Tongue (tissue), 1 donor: ENCODE measurements at regions not wholly inside any gene's neighbourhood (a gene's known extent, or its start where the extent isn't known, plus 50 kb on each side); places are given as distances from the start of the nearest gene placed in this dataset.
A peak's percentile ranks its signal among the peaks of the same experiment; 100 is the strongest.

Experiments
- DNase-seq: peaks from one replicate; pipeline ENCODE4 v3.0.0-alpha.2; 2015

DNA sequence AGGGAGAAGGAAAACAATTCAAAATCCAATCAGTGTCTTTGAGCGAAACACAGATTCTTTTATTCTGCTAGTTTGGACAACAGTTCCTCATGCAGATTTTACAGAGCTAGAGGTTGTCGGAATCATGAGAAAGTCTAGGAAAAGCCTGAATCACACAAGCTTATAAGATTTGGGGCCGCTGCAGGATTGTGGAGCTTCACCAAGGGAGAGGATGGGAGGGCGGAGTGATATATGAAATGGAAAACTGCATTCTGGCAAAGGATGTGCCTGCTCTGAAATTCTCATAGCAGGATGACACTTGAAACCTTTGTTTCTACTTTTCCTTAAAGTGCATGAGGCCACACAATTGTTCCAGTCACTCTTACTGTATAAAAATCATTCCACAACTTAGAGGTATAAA is 134.3 kb downstream of the OR2K2 start:
- DNase-seq: peak; percentile 69

DNA sequence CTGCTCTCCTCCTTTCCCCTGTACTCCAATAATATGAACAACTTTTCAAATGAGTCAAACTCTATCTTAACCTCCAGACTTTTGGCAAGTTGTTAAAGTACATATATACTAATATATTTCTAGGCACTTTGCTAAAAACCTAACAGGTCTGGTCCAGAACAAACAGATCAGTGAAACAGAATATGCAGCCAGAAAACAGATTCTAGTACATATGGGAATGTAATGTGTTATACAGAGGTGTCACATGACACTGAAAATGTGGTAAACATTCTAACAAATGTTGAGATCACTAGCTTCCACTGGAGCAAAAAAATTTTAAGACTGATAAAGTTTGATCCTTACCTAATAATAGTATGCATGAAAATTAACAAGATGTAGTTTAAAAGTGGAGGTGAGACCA is 136.9 kb downstream of the OR2K2 start:
- DNase-seq: peak; percentile 29

DNA sequence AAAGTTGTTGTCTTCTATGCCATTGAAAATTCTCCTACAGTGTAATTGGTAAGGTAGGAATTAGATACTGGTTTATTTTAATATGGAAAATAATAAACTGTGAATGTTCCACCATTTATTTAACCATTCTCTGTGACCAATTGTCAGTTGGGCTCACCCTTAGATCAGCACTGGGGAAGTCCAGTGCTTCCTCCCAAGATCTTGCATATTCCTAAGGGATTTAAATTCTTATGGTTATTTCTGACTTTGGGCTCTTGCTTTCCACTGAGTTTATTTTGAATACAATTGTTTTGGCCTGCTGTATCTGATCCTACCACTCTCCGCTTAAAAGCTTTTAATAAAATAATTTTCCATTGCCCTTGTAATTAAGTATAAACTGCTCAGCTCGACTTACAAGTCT is 137.4 kb downstream of the OR2K2 start:
- DNase-seq: no peak

DNA sequence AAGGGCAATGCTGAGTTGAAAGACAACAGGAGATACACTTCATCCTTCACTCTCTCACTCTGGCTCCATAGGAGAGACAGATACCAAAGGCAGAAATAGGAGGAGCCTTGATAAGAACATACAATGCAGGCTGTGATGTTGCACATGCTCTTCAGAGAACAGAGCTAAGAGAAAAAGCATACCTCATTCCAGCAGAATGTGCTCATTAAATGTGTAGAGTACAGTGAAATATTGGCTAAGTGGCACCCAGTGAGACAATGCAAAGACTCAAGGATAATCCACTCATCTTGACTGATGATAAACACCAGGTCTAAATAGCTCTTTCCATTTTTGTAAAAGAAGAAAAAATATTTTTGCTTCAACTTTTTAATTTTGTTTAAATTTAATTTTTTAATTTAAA is 139.7 kb downstream of the OR2K2 start:
- DNase-seq: no peak

DNA sequence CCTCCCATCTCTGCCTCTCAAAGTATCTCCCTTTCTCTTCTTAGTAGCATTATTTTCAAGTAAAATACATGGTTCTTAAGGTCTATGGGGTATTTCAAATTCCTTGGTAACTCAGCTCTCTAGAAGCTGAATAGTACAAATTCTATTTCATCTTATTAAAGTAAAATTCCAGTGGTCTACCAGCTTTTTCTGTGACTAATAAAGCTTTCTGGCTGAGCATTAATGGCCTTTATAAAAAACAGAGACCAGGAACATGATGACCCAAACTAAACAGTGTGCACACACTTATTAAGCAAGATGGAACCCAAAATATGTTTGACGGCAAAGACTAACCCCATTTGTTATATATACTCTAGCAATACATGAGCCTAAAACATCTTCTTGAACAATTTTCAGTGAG is 142.6 kb downstream of the OR2K2 start:
- DNase-seq: no peak

DNA sequence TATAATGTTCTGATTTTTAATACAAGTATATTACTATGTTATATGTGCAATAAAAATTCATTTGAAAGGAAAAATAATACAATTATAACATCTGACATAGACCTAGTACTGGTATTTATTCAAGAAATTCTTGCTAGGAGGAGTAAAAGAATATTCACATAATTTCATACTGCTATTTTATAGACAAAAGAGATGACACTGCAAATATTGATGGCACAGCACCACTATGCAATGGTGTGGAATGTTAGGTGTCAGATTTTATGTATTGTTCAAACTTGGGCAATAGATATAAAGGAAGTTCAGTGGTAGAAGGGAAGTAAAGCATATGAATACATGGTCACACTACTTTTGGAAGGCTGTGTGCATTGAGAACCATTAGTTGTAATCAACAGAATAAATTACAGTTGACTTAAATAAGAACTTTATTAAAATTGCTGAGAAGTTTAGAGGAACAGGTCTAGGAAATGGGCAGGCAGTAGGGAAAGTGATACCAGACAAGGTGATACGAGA is 143.9 kb downstream of the OR2K2 start:
- no peak for DNase-seq

DNA sequence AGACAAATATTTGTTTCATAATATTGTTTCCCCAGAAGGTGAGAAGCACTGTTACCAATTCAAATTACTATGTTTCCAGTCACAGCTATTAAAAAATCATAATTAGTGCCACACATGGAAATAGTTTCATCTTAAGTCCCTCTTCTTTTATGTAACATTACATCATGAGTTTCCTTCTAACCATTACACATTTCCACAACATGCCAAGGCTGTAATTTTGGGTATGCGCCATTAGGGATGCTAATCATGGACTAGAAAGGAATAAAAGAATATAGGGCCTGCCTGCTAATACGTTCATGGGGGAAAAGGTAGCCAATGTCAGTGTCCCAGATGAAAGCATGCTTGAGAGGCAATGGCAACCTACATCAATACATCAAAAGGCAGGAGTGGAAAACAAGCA is 142.5 kb upstream of the LPAR1 start:
- no peak for DNase-seq

DNA sequence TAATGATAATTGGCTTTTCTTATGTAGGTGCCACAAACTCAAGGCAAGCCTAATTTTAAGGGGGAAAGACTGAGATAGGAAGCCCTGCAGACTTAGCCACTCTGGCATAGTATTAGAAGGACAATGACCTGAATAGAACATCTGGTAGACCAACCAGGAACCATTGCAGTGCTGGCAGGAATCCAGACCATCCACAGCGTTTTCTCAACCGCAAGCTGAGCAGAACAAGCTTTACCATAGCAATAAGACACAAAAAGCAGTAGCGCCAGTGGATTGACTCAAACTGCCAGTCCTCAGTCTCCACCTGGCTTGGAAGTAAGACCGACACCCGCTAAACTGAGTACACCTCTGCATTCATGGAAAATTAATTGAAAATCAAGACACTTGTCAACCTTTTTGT is 141.3 kb upstream of the LPAR1 start:
- no peak for DNase-seq

DNA sequence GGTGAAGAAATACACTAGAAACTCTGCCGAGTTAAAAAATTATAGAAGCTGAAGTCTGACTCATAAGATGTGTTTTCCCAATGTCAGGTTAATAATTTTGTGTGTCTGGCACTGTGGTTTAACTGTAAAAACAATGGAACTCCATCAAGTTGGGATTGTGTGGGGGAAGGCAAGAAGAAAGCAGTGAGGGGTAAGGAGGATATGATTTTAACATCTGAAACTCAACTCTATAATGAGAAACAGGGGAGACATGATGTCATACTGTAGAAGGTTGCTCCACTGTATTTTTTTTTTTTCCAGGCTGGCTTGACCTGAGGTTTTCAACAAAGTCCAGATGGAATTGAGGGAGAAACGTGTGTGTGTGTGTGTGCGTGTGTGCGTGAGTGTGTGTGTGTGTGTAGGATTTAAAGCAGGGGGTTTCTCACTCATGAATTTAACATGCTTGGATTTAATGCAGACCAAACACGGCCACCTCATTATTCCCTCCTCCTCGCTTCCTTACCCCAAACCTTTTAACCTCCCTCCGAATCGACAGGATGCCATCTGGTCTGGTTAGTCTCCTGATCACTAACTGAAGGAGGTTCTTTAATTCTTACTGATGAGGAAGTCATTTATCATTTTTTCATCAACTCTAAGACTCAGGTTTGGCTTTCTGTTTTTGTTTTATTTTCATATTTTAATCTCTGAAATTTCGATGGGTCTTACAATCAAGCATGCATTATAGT is 140.2 kb upstream of the LPAR1 start:
- DNase-seq: peak; percentile 83

DNA sequence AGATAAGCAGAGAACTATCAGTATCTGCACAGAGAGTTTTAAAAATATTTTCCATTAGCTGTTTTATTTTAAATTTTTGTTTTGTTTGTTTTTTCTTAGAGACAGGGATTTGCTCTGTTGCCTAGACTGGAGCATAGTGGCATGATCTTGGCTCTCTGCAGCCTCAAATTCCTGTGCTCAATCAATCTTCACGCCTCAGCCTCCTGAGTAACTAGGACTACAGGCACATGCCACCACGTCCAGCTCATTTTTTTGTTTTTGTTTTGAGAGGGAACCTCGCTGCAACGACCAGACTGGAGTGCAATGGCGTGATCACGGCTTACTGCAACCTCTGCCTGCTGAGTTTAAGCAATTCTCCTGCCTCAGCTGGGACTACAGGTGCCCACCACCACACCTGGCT is 138.2 kb upstream of the LPAR1 start:
- DNase-seq: no peak

DNA sequence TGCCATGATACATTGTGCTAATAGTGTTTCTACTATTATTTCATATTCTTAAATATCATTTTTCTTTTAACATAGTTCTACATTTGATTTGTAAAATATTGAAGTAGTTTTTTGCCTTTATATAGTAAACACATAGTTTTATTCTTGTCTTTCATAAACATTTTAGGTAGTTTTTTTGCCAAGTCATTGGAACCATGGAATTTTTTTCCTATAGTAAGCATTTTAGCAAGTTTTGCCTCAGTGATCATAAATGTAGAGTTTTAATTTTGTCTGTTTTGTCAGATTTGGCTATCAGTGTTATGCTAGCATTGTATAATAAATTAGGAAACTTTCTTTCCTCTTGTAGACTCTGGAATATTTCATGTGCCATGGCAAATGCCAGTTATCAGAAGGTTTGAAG is 137.1 kb upstream of the LPAR1 start:
- no peak for DNase-seq

DNA sequence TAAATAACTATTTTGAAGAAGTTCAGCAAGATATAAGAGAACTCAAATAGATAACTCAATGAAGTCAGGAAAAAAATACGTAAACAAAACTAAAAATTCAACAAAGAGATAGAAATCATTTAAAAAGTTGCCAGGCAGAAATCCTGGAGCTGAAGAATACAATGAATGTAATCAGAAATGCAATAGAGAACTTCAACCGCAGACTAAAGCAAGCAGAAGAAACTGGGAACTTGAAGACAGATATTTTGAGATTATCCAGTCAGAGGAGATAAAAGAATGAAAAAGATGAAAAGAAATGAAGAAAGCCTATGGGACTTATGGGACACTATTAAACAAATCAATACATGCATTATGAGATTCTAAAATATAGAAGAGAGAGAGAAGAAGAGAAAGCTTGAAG is 129.1 kb upstream of the LPAR1 start:
- DNase-seq: no peak

DNA sequence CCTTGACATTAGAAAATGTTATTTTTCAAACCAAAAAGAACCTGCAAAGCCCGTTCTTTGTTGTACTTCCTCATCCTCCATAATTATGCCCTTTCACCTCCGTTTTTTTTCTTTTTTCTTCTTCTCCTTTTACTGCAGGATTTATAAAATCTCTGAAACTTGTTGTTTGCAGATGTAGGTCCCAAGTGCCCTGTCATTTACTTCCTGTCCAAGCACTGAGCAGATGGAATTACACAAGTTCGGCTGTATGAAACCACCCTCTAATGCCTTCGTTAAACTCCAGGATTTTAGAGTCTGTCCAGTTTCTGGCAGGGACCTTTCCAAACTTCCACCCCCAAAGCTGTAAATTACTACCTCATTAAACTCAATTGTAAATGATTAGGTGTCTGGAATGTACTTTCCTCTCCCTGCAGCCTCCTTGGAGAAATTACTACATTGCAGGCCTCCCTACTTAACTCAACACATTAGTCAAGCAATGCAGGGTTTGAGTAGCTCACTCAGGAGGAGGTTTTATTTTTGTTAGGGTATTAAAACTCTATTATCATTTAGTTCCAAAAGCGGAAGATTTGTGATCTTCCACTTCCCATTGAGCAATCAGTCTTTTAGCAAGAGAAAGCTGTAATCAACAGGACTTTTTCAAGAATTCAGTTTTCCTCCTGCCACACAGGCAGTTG is 125.6 kb upstream of the LPAR1 start:
- peak; percentile 42 for DNase-seq

DNA sequence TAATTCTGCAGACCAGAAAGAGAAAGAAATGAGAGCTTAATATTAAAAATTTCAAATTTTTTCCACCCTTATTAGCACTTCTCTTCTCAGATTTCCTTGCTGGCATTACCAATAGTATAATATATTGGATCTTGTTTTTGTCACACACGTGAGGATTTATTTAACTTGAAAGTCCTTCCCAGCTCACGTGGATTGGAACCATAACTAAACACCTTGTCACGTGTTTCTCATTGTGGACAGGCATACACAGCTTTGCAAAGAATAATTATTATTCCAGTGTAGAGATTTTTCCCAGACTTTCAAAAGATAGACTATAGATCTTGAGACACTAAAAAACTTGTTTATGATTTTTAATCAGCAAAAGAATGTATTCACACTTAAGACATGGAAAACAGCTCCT is 123.8 kb upstream of the LPAR1 start:
- DNase-seq: no peak

DNA sequence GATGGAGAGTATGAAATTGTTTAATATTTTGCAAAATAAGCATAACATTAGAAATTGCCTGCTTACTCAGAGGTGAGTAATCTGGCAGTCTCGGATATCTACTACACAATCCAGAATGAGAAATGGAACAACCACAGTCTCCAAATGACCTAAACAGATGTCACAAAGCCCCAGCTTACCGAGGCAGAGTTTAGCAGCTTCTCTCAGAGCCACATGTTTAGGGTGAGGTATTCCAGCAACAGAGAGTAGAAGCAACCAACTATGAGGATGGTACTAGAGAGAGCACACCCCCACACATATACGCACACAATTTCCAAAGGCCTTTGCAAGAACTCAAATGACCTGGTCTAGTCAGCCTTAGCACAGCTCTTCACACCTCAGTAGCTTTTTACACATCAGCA is 122.7 kb upstream of the LPAR1 start:
- DNase-seq: no peak

DNA sequence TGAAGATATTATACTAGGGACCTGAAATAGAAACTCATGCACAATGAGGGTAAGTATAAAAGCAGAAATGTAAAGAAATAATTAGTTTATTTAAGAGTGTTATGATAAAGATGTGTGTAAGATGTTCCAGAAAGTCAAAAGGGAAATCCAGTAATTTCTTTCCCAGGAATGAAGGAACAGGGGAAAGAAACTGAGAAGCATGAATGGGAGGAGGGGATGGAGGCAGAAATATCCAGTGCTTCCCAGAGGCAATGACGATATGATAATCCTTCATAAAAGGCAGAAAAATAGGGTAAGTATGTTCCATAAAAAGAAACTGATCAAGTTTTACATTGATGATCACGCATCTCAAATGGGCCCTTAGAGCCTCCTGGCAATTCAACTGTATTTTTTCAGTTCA is 120.7 kb upstream of the LPAR1 start:
- DNase-seq: no peak

DNA sequence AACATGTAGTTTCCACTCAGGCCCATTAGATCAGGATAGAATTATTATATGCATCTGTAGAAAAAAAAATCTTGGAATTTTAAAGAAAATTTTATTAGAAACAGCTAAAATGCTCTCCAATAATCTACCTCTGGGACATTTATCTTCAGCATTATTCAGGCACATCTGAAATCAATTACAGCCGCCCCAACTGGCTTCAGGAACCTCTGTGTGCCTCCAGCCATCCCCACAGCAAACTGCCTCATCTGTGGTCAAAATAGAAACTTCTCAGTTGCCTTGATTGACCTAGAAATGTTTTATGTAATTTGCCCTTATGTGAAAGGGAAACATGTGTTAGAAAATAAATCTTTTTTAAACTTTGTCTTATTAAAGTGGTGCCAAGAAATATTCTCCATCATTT is 120.1 kb upstream of the LPAR1 start:
- peak; percentile 32 for DNase-seq

DNA sequence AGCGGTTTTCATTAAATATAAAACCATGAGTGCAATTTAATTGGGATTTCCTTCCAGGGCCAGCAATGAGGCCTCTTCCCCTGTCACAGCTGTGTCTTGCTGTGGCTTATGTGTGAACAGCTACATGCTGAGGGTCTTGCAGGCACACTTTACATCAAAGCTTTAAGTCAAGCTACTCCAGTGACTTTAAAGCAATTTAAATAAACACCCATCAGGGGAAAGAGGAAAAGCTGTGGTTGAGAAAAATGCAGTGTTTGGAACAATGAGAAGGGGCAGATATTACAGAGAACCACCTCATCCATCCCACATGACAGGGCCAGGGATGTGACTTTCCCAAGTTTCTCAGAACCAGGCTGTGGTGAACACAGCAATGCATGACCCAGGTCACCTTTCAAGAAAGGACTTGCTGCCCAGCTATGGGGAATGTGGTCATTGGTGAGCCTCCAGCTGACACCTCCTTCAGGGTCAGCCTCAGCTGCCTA is 115.9 kb upstream of the LPAR1 start:
- DNase-seq: no peak

DNA sequence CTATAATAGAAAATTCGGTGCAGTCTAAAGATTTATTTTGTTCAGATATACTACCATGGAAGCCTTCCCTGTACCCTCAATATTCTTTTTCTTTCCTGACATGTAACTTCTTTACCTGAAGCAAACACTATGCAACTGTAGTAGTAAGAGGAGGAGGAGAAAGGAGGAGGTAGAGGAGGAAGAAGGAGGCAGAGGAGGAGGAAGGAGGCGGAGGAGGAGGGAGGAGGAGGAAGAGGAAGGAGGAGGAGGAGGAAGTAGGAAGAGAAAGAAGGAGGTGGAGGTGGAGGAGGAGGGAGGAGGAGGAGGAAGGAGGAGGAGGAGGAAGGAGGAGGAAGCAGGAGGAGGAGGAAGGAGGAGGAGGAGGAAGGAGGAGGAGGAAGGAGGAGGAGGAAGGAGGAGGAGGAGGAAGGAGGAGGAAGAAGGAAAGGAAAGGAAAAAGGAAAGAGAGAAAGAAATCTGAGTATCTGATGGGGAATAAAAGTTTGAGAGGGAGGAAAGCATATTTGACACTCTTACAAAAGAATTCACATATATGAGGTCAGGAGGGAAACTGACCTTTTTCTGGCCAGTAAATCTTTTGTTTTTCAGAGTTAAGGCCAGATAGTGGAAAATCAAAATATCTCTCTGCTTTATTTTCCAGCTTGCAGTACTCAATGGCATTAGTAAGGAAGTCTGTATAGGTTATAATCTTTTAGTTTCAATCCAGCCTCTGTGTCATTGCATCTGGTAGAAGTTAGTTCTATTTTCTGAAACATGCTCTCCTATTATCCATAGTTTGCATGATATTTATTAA is 114.5 kb upstream of the LPAR1 start:
- DNase-seq: no peak

DNA sequence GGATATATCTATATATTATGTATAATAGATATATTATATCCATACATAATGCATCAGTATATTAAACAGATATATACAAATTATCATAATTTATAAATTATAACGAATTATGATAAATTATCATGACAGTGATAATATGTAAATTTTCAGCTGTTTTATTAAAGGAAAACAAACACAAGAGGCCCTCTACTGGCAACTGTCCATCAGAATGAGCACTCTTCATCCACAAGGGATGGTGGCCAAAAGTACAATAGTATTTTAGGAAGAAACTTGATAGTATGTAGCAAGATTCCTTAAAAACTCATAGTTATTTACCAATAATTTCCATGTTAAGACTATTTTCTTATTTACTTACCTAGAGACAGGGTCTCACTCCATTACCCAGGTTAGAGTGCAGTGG is 113.3 kb upstream of the LPAR1 start:
- no peak for DNase-seq

DNA sequence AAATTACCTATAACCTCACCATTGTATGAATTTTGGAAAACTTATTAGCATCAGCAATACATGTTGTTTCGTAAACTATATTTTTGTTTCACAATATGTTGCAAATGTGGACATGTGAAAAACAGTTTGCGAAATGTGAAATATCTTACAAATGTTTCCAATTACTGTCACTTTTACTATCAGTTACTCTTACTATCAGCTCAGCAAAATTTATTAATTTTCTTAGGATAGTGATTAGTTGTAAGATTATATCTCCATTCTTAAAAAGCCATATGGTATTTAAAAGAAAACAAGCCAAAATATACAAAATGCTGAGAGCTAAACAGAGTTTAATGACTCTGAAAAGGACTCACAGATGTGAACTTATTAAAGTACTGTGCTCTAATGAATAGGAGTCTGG is 111.9 kb upstream of the LPAR1 start:
- DNase-seq: no peak

DNA sequence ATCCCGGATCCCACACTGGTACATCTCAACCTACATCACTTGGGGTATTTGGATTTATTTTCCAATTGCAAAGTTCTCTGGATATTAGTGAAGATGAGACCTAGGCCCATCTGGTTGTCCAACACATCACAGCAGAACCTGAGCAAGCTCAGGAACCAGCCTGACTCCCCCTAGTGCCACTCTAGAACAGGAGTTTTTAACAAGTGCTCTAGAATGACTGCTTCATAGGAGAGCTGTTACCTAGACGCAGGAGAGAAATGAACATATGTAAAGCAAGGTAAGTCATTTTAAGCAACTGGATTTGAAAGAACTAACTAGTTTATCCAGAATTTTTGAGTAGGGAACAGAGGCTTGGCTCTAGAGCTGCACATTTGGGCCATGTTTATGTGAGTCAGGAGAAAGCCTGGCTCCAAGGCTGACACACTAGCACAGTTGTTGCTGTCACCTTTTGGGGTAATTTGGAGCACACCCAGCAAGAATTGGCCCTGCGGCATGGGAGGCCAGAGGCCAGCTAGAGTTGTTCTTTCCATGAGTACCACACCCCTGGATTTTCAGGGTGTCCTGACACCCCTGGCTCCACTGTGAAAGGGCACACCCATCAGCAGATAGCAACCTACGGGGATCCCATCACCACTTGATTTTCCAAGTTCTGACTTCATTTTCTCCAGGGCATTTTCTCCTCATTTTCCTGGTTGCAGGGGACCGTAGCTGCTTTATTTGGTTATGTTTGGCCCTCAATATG is 110.9 kb upstream of the LPAR1 start:
- DNase-seq: no peak
